MCF 10A (cell line): ENCODE measurements at regions not wholly inside any gene's neighbourhood (a gene's known extent, or its start where the extent isn't known, plus 50 kb on each side); places are given as distances from the start of the nearest gene placed in this dataset.

Experiments
- BruUV-seq: library from RNA; stranded (reverse); fragments of 400-500 nt; replicated peaks from 2 replicates; lab custom pipeline; 2021; lab: Mats Ljungman, UMichigan
- CTCF ChIA-PET: fragments of 300-600 bp; sonication (Branson Sonifier 250); formaldehyde crosslinking; extraction: SDS; loops from one replicate; lab custom pipeline; 2021; ENCODE audit warnings: antibody characterized with exemption, inconsistent platforms; lab: Yijun Ruan, JAX
- POLR2A ChIA-PET: fragments of 300-600, 350-650 bp; sonication (Branson Sonifier 250); formaldehyde crosslinking; extraction: SDS; loops from one replicate; lab custom pipeline; 2020; ENCODE audit warnings: antibody characterized with exemption, inconsistent platforms; lab: Yijun Ruan, JAX
- DNase-seq: peaks from one replicate; pipeline ENCODE4 v3.0.0-alpha.2; 2018; ENCODE audit not compliant: unreplicated experiment
- H3K27ac Mint-ChIP-seq: one replicate; pipeline ENCODE4 v1.8.0; 2022; ENCODE audit warnings: mild to moderate bottlenecking, low read depth, mixed read lengths; ENCODE audit not compliant: unreplicated experiment
- H3K27me3 Mint-ChIP-seq: one replicate; pipeline ENCODE4 v1.8.0; 2022; ENCODE audit warnings: mixed read lengths; ENCODE audit not compliant: insufficient read depth, unreplicated experiment
- H3K36me3 Mint-ChIP-seq: one replicate; pipeline ENCODE4 v1.8.0; 2022; ENCODE audit warnings: mild to moderate bottlenecking, moderate library complexity, mixed read lengths; ENCODE audit not compliant: insufficient read depth, unreplicated experiment
- H3K4me1 Mint-ChIP-seq: one replicate; pipeline ENCODE4 v1.8.0; 2022; ENCODE audit warnings: mixed read lengths; ENCODE audit not compliant: insufficient read depth, unreplicated experiment
- H3K4me3 Mint-ChIP-seq: one replicate; pipeline ENCODE4 v1.8.0; 2022; ENCODE audit warnings: mild to moderate bottlenecking, moderate library complexity, mixed read lengths; ENCODE audit not compliant: unreplicated experiment
- H3K9me3 Mint-ChIP-seq: one replicate; pipeline ENCODE4 v1.8.0; 2022; ENCODE audit warnings: mixed read lengths; ENCODE audit not compliant: unreplicated experiment
- CTCF ChIP-seq: fragments of 200-600 bp; IDR thresholded peaks from one replicate; pipeline ENCODE4 v1.8.0; 2022; ENCODE audit warnings: antibody characterized with exemption, mild to moderate bottlenecking; ENCODE audit not compliant: unreplicated experiment
- intact Hi-C: fragments of 100-400 bp; cut with micrococcal nuclease; formaldehyde crosslinking; loops from 2 replicates; pipeline ENCODE4 v1.14.1; 2022

GRCh38 chr17:69878661-69879060 is 196.4 kb upstream of the KCNJ16 start:
- Mint-ChIP-seq H3K27ac (no peak overlapping the region), H3K36me3 (no peaks in the 10 kb centered on the region), H3K4me3 (no peak overlapping the region), H3K27me3 (no peaks in the 10 kb centered on the region), H3K9me3 (no peaks in the 10 kb centered on the region), H3K4me1 (peaks cover 12% of the 10 kb centered on the region)
- POLR2A ChIA-PET: no interaction called here
- CTCF ChIA-PET: no interaction called here
- no peak for DNase-seq
- no TSS peak for BruUV-seq
- no peak for TF ChIP-seq CTCF
- intact Hi-C loops: no loop called here

- DNase-seq: no peak
- Mint-ChIP-seq H3K9me3 (no peaks in the 10 kb centered on the region), H3K4me1 (peaks cover 3% of the 10 kb centered on the region), H3K27me3 (no peaks in the 10 kb centered on the region), H3K36me3 (no peaks in the 10 kb centered on the region), H3K27ac (no peak overlapping the region), H3K4me3 (no peak overlapping the region)
- POLR2A ChIA-PET: no interaction called here
- TF ChIP-seq CTCF: no peak
- CTCF ChIA-PET: no interaction called here
- intact Hi-C loops: no loop called here
- no TSS peak for BruUV-seq
Measured at GRCh38 chr17:69879576-69879975, 195.4 kb upstream of the KCNJ16 start.

GRCh38 chr17:69880591-69881112 is 194.4 kb upstream of the KCNJ16 start:
- ChIA-PET POLR2A (no interaction called here), CTCF (interaction anchor here (0.6 to 0.9 kb wide), 2 partner anchors 100 to 1994 kb away, joined by 3 to 4 read pairs; no protein-coding TSS in a partner anchor)
- no peaks in the 10 kb centered on the region for H3K27me3 Mint-ChIP-seq
- H3K4me3 Mint-ChIP-seq: no peak overlapping the region
- no peaks in the 10 kb centered on the region for H3K4me1 Mint-ChIP-seq
- no peak overlapping the region for H3K27ac Mint-ChIP-seq
- intact Hi-C loops: no loop called here
- no TSS peak for BruUV-seq
- H3K9me3 Mint-ChIP-seq: no peaks in the 10 kb centered on the region
- H3K36me3 Mint-ChIP-seq: no peaks in the 10 kb centered on the region
- DNase-seq: no peak
- TF ChIP-seq CTCF: no peak

GRCh38 chr17:69882281-69882680 is 192.7 kb upstream of the KCNJ16 start:
- Mint-ChIP-seq H3K27me3 (no peaks in the 10 kb centered on the region), H3K36me3 (no peaks in the 10 kb centered on the region), H3K4me3 (no peak overlapping the region), H3K27ac (no peak overlapping the region), H3K4me1 (no peaks in the 10 kb centered on the region), H3K9me3 (no peaks in the 10 kb centered on the region)
- ChIA-PET POLR2A (no interaction called here), CTCF (interaction anchor here (0.7 kb wide), 2 partner anchors 9 to 84 kb away, joined by 3 read pairs; no protein-coding TSS in a partner anchor)
- BruUV-seq: no TSS peak
- intact Hi-C loops: no loop called here
- no peak for DNase-seq
- no peak for TF ChIP-seq CTCF
